Putamen (tissue), 1 donor: ENCODE measurements at regions not wholly inside any gene's neighbourhood (a gene's known extent, or its start where the extent isn't known, plus 50 kb on each side); places are given as distances from the start of the nearest gene placed in this dataset.
A peak's percentile ranks its signal among the peaks of the same experiment; 100 is the strongest.

Source experiments
- DNase-seq: peaks from one replicate; pipeline ENCODE4 v3.0.0-alpha.2; 2016; ENCODE audit warnings: low spot score

GRCh38 chr12:23185346-23185745, 560.4 kb downstream of the ETNK1 start:
- no peak for DNase-seq

GRCh38 chr12:23186950-23187349, 562.0 kb downstream of the ETNK1 start:
- DNase-seq: no peak

- DNase-seq: no peak
Measured at GRCh38 chr12:23193552-23193951, 568.6 kb downstream of the ETNK1 start.

- no peak for DNase-seq
Measured at GRCh38 chr12:23197266-23197665, 572.3 kb downstream of the ETNK1 start.

GRCh38 chr12:23202728-23203127, 577.8 kb downstream of the ETNK1 start:
- no peak for DNase-seq

GRCh38 chr12:23204933-23205778, 580.2 kb downstream of the ETNK1 start:
- DNase-seq: peak; percentile 17

GRCh38 chr12:23209793-23210192, 584.8 kb downstream of the ETNK1 start:
- no peak for DNase-seq

- no peak for DNase-seq
Measured at GRCh38 chr12:23210573-23210972, 585.6 kb downstream of the ETNK1 start.

GRCh38 chr12:23211384-23212320, 586.7 kb downstream of the ETNK1 start:
- DNase-seq: no peak

- no peak for DNase-seq
Measured at GRCh38 chr12:23217158-23217557, 592.2 kb downstream of the ETNK1 start.

GRCh38 chr12:23217667-23218066, 592.7 kb downstream of the ETNK1 start:
- DNase-seq: no peak

- no peak for DNase-seq
Measured at GRCh38 chr12:23221066-23221465, 596.1 kb downstream of the ETNK1 start.

- DNase-seq: no peak
Measured at GRCh38 chr12:23221926-23222325, 597.0 kb downstream of the ETNK1 start.

GRCh38 chr12:23222801-23223200, 597.8 kb downstream of the ETNK1 start:
- DNase-seq: no peak

- no peak for DNase-seq
Measured at GRCh38 chr12:23228101-23228500, 603.1 kb downstream of the ETNK1 start.

- DNase-seq: no peak
Measured at GRCh38 chr12:23230899-23231298, 605.9 kb downstream of the ETNK1 start.

GRCh38 chr12:23236066-23236780, 611.3 kb downstream of the ETNK1 start:
- DNase-seq: no peak

- DNase-seq: no peak
Measured at GRCh38 chr12:23236811-23237210, 611.8 kb downstream of the ETNK1 start.

- DNase-seq: no peak
Measured at GRCh38 chr12:23238190-23238589, 613.2 kb downstream of the ETNK1 start.

- DNase-seq: no peak
Measured at GRCh38 chr12:23238957-23239356, 614.0 kb downstream of the ETNK1 start.

GRCh38 chr12:23245186-23245585, 620.2 kb downstream of the ETNK1 start:
- DNase-seq: no peak

GRCh38 chr12:23253191-23253590, 628.2 kb downstream of the ETNK1 start:
- no peak for DNase-seq
